Adrenal gland (tissue), 9 donors: ENCODE measurements at regions not wholly inside any gene's neighbourhood (a gene's known extent, or its start where the extent isn't known, plus 50 kb on each side); places are given as distances from the start of the nearest gene placed in this dataset.

Experiments
- DNase-seq, 7 donors: peaks; one replicate each; pipeline ENCODE4 v3.0.0-alpha.2; 2019 to 2020
- H3K27ac ChIP-seq, 5 donors: fragments of 200-600 bp; sonication (generic) in 4 of 5; 1 replicate in 3 of 5; 2 replicates in 2 of 5; pipeline versions ENCODE4 v1.5.1 to v1.8.0; 2016 to 2020; ENCODE audit warnings: mild to moderate bottlenecking in 1 of 5
- H3K27me3 ChIP-seq: fragments of 200-600 bp; 2 replicates; pipeline ENCODE4 v1.8.0; 2021
- H3K36me3 ChIP-seq, 2 donors: fragments of 200-600 bp; replicated peaks in 1 of 2; 1 replicate in 1 of 2; 2 replicates in 1 of 2; pipeline versions ENCODE4 v1.5.1 to v1.8.0; 2018 to 2022
- H3K4me1 ChIP-seq, 2 donors: fragments of 200-600 bp; replicated peaks in 1 of 2; 1 replicate in 1 of 2; 2 replicates in 1 of 2; pipeline versions ENCODE4 v1.5.1 to v1.8.0; 2018 to 2021
- H3K4me3 ChIP-seq, 4 donors: fragments of 200-600 bp; sonication (generic) in 3 of 4; one replicate each; pipeline ENCODE4 v1.5.1; 2016 to 2018
- H3K9me3 ChIP-seq, 3 donors: fragments of 200-600 bp; sonication (generic) in 1 of 3; replicated peaks in 1 of 3; 1 replicate in 2 of 3; 2 replicates in 1 of 3; pipeline versions ENCODE4 v1.5.1 to v1.8.0; 2016 to 2021
- POLR2A ChIP-seq, 2 donors: fragments of 450-650 bp; IDR thresholded peaks; one replicate each; pipeline ENCODE4 v1.6.1; 2017; ENCODE audit warnings: antibody characterized with exemption in 2 of 2, mild to moderate bottlenecking in 2 of 2, moderate library complexity in 1 of 2
- WGBS, 4 donors: extraction: QIAGEN DNeasy Blood & Tissue Kit in 2 of 4; methylation state at CpG; one replicate each; pipeline versions ENCODE4 v1.1.5 to v1.1.7; 2013 to 2017; 5-methylcytosine and 5-hydroxymethylcytosine counted together
- intact Hi-C, 2 donors: fragments of 100-400 bp; cut with DNase I; formaldehyde crosslinking; loops; one replicate each; pipeline versions ENCODE4 v1.14.1 to v1.15.0; 2022 to 2023
- TF ChIP-seq, protein P1 (sequence below), 6 experiments: fragments of 450-650 bp in 4 of 6; fragments of 200-600 bp in 2 of 6; sonication (generic) in 1 of 6; IDR thresholded peaks; 1 replicate in 5 of 6; 2 replicates in 1 of 6; pipeline versions ENCODE4 v1.5.1 to v1.8.0; 2016 to 2021; ENCODE audit warnings: antibody characterized with exemption in 6 of 6, mild to moderate bottlenecking in 2 of 6, moderate library complexity in 1 of 6
- donor health status: healthy with polysubstance abuse.
- donor health status: Bipolar disorder and iron deficiency.
- donor health status: DM: yes; HTN: yes; CAD: no.
- donor health status: DM: no; HTN: no; CAD: no.
- donor health status: DM: no; HTN: no; CAD: no.

- TF ChIP-seq, protein P1, sequence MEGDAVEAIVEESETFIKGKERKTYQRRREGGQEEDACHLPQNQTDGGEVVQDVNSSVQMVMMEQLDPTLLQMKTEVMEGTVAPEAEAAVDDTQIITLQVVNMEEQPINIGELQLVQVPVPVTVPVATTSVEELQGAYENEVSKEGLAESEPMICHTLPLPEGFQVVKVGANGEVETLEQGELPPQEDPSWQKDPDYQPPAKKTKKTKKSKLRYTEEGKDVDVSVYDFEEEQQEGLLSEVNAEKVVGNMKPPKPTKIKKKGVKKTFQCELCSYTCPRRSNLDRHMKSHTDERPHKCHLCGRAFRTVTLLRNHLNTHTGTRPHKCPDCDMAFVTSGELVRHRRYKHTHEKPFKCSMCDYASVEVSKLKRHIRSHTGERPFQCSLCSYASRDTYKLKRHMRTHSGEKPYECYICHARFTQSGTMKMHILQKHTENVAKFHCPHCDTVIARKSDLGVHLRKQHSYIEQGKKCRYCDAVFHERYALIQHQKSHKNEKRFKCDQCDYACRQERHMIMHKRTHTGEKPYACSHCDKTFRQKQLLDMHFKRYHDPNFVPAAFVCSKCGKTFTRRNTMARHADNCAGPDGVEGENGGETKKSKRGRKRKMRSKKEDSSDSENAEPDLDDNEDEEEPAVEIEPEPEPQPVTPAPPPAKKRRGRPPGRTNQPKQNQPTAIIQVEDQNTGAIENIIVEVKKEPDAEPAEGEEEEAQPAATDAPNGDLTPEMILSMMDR (IDR thresholded peaks at IDR 0.05): no peak
- no peak for TF ChIP-seq POLR2A (IDR thresholded peaks at IDR 0.05)
- Histone ChIP-seq H3K27me3 (no peaks in the 10 kb centered on the region), H3K4me3 (no peak overlapping the region), H3K27ac (no peak overlapping the region), H3K36me3 (no peaks in the 10 kb centered on the region), H3K4me1 (no peaks in the 10 kb centered on the region), H3K9me3 (no peaks in the 10 kb centered on the region)
- no peak for DNase-seq
- WGBS, 4 donors: 86 to 100% (median 93%) methylated on average over 1 of the region's 1 CpG
- intact Hi-C loops: no loop called here
These were observed 76.0 kb downstream of the HYCC1 start for GRCh38 chr7:22937946-22938345.

DNA sequence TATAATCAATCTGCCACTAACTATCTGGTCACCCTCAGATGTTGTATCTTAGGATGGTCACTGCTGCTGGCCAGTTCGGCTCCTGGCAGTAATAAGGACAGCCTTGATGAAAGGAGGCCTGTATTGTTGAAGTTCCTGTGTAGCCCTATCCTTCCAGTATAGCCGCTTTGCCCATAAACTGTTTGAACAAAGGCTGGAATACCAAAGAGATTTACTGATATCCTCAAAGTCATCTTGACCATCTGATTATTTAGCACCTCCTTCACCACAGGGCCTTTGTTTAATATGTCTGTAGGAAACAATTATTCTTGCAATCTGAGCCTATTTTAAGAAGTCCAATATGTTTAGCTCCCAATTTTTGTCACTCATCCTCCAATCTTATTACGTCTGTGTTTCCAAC, 77.7 kb downstream of the HYCC1 start:
- 89 to 97% (median 95%) methylated on average over 3 of the region's 3 CpGs for WGBS, 4 donors
- Histone ChIP-seq H3K4me3 (no peak overlapping the region), H3K36me3 (no peaks in the 10 kb centered on the region), H3K9me3 (no peaks in the 10 kb centered on the region), H3K4me1 (no peaks in the 10 kb centered on the region), H3K27ac (no peak overlapping the region), H3K27me3 (no peaks in the 10 kb centered on the region)
- DNase-seq: no peak
- intact Hi-C loops: no loop called here
- TF ChIP-seq, protein P1 (IDR thresholded peaks at IDR 0.05): no peak
- no peak for TF ChIP-seq POLR2A (IDR thresholded peaks at IDR 0.05)

DNA sequence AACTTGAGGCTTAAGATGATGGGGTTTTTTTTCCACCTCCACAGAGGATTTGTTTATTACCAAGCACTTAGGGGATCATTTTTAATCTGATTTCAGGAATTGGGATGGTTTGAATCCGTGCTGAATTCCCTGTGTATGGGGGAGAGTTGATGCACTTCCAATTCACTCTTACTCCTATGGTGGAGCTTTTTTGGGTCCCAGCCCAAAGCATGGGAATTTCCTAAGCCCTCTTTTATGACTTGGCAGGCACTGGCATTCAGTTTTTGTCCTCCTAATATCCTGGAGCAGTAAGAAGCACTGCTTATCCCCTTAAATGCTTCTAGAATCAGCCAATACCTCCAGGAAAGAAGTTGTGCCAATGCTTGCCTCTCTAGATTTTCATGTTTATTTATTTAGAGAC, 78.7 kb downstream of the HYCC1 start:
- no peaks in the 10 kb centered on the region for H3K27me3 ChIP-seq
- no peak for TF ChIP-seq POLR2A (IDR thresholded peaks at IDR 0.05)
- TF ChIP-seq, protein P1 (IDR thresholded peaks at IDR 0.05): no peak
- no peak for DNase-seq
- no peaks in the 10 kb centered on the region for H3K36me3 ChIP-seq
- no peak overlapping the region for H3K4me3 ChIP-seq
- intact Hi-C loops: no loop called here
- H3K9me3 ChIP-seq: no peaks in the 10 kb centered on the region
- WGBS, 4 donors: 0 to 34% (median 32%) methylated on average over 1 of the region's 1 CpG
- H3K4me1 ChIP-seq: no peaks in the 10 kb centered on the region
- H3K27ac ChIP-seq: no peak overlapping the region

- TF ChIP-seq, protein P1 (IDR thresholded peaks at IDR 0.05): no peak
- no peak for TF ChIP-seq POLR2A (IDR thresholded peaks at IDR 0.05)
- no peaks in the 10 kb centered on the region for H3K27me3 ChIP-seq
- 60 to 77% (median 67%) methylated on average over 4 of the region's 4 CpGs for WGBS, 4 donors
- H3K9me3 ChIP-seq: no peaks in the 10 kb centered on the region
- H3K36me3 ChIP-seq: no peaks in the 10 kb centered on the region
- intact Hi-C loops: no loop called here
- no peak for DNase-seq
- peak overlapping the region in 1 of 5 donors; percentile 41 for H3K27ac ChIP-seq
- H3K4me1 ChIP-seq: no peaks in the 10 kb centered on the region
- H3K4me3 ChIP-seq: no peak overlapping the region
These were observed 79.4 kb downstream of the HYCC1 start for GRCh38 chr7:22934473-22935065.
